ENCODE measurements at regions not wholly inside any gene's neighbourhood (a gene's known extent, or its start where the extent isn't known, plus 50 kb on each side); places are given as distances from the start of the nearest gene placed in this dataset.

GRCh38 chr2:242056785-242057184 is 187.3 kb downstream of the RTP5 start:
- no peak for DNase-seq (ENCODE audit: low read depth in 2 of 2)
- Histone ChIP-seq H3K36me3 (ENCODE audit: control insufficient read depth, insufficient read depth, low read length) (no peaks in the 10 kb centered on the region), H3K27me3 (ENCODE audit: control insufficient read depth, insufficient read depth, low read length) (peaks cover 11% of the 10 kb centered on the region), H3K27ac (ENCODE audit: insufficient read depth, low read length) (no peak overlapping the region), H3K4me3 (replicated peaks in 1 of 4; ENCODE audit: control extremely low read depth in 1 of 4, insufficient read depth in 1 of 4, low read depth in 3 of 4, low read length in 4 of 4) (no peak overlapping the region), H3K79me2 (ENCODE audit: control insufficient read depth, insufficient read depth, low read length) (no peaks in the 10 kb centered on the region), H4K20me1 (ENCODE audit: control insufficient read depth, extremely low read depth, insufficient read depth, low read length) (no peaks in the 10 kb centered on the region), H3K4me2 (ENCODE audit: extremely low read depth, insufficient read depth, low read length) (no peak overlapping the region), H3K9ac (ENCODE audit: insufficient read depth, low read length) (no peak overlapping the region), H2AFZ (ENCODE audit: low read length) (no peak overlapping the region), H3K9me3 (ENCODE audit: control insufficient read depth, insufficient read depth, low read depth, low read length) (no peaks in the 10 kb centered on the region), H3K4me1 (ENCODE audit: control insufficient read depth, extremely low read depth, insufficient read depth, low read length) (no peaks in the 10 kb centered on the region)
- TF ChIP-seq, protein P1, sequence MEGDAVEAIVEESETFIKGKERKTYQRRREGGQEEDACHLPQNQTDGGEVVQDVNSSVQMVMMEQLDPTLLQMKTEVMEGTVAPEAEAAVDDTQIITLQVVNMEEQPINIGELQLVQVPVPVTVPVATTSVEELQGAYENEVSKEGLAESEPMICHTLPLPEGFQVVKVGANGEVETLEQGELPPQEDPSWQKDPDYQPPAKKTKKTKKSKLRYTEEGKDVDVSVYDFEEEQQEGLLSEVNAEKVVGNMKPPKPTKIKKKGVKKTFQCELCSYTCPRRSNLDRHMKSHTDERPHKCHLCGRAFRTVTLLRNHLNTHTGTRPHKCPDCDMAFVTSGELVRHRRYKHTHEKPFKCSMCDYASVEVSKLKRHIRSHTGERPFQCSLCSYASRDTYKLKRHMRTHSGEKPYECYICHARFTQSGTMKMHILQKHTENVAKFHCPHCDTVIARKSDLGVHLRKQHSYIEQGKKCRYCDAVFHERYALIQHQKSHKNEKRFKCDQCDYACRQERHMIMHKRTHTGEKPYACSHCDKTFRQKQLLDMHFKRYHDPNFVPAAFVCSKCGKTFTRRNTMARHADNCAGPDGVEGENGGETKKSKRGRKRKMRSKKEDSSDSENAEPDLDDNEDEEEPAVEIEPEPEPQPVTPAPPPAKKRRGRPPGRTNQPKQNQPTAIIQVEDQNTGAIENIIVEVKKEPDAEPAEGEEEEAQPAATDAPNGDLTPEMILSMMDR (conservative IDR thresholded peaks at IDR 0.05 in 1 of 2, IDR thresholded peaks at IDR 0.05 in 1 of 2; ENCODE audit: low read depth in 1 of 2, low read length in 2 of 2) = no peak
- TF ChIP-seq EZH2 (IDR thresholded peaks at IDR 0.05; ENCODE audit: low read length, missing control alignments) = no peak

DNA sequence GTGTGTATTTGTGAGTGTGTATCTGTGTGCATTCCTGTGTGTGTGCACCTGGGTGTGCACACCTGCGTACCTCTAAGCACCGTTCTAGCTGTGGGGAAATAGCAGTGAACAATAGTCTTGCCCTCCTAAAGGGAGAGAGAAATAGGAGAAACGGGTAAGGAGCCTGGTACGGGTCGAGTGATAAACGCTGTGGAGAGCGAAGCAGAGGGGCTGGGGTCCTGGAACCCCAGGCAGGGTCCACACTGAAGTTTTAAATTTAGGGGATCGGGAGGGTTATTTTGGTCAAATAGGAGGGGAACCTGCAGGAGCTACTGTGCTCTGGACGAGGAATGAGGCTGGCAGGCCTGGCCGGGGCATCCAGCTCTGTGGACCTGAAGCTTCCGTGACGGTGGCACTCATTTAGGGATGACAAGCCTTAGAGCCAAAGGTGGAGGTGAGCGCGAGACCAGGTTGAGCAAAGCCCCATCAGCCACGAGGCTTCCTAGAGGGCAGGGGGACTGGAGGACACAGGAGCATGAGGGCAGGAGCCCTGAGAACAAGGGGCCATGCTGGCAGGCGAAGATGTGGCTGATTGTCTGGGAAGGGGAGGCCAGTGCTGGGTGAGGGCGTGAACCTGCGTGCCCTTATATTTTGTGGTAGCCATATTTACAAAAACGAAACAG is 188.0 kb downstream of the RTP5 start:
- no peak overlapping the region for H3K4me2 ChIP-seq (ENCODE audit: extremely low read depth, insufficient read depth, low read length)
- DNase-seq (ENCODE audit: low read depth in 2 of 2) = no peak
- H3K36me3 ChIP-seq (ENCODE audit: control insufficient read depth, insufficient read depth, low read length) = no peaks in the 10 kb centered on the region
- H2AFZ ChIP-seq (ENCODE audit: low read length) = no peak overlapping the region
- TF ChIP-seq, protein P1 (conservative IDR thresholded peaks at IDR 0.05 in 1 of 2, IDR thresholded peaks at IDR 0.05 in 1 of 2; ENCODE audit: low read depth in 1 of 2, low read length in 2 of 2) = no peak
- no peak for TF ChIP-seq EZH2 (IDR thresholded peaks at IDR 0.05; ENCODE audit: low read length, missing control alignments)
- peaks cover 11% of the 10 kb centered on the region for H3K27me3 ChIP-seq (ENCODE audit: control insufficient read depth, insufficient read depth, low read length)
- no peak overlapping the region for H3K27ac ChIP-seq (ENCODE audit: insufficient read depth, low read length)
- H3K4me3 ChIP-seq (replicated peaks in 1 of 4; ENCODE audit: control extremely low read depth in 1 of 4, insufficient read depth in 1 of 4, low read depth in 3 of 4, low read length in 4 of 4) = no peak overlapping the region
- H3K4me1 ChIP-seq (ENCODE audit: control insufficient read depth, extremely low read depth, insufficient read depth, low read length) = no peaks in the 10 kb centered on the region
- H3K79me2 ChIP-seq (ENCODE audit: control insufficient read depth, insufficient read depth, low read length) = no peaks in the 10 kb centered on the region
- H3K9ac ChIP-seq (ENCODE audit: insufficient read depth, low read length) = no peak overlapping the region
- H3K9me3 ChIP-seq (ENCODE audit: control insufficient read depth, insufficient read depth, low read depth, low read length) = no peaks in the 10 kb centered on the region
- no peaks in the 10 kb centered on the region for H4K20me1 ChIP-seq (ENCODE audit: control insufficient read depth, extremely low read depth, insufficient read depth, low read length)

GRCh38 chr2:242058116-242058680 is 188.7 kb downstream of the RTP5 start:
- no peaks in the 10 kb centered on the region for H3K9me3 ChIP-seq (ENCODE audit: control insufficient read depth, insufficient read depth, low read depth, low read length)
- H3K9ac ChIP-seq (ENCODE audit: insufficient read depth, low read length) = no peak overlapping the region
- no peak overlapping the region for H3K4me2 ChIP-seq (ENCODE audit: extremely low read depth, insufficient read depth, low read length)
- TF ChIP-seq EZH2 (IDR thresholded peaks at IDR 0.05; ENCODE audit: low read length, missing control alignments) = no peak
- TF ChIP-seq, protein P1 (conservative IDR thresholded peaks at IDR 0.05 in 1 of 2, IDR thresholded peaks at IDR 0.05 in 1 of 2; ENCODE audit: low read depth in 1 of 2, low read length in 2 of 2) = no peak
- no peaks in the 10 kb centered on the region for H3K79me2 ChIP-seq (ENCODE audit: control insufficient read depth, insufficient read depth, low read length)
- no peaks in the 10 kb centered on the region for H4K20me1 ChIP-seq (ENCODE audit: control insufficient read depth, extremely low read depth, insufficient read depth, low read length)
- no peak overlapping the region for H2AFZ ChIP-seq (ENCODE audit: low read length)
- no peak overlapping the region for H3K4me3 ChIP-seq (replicated peaks in 1 of 4; ENCODE audit: control extremely low read depth in 1 of 4, insufficient read depth in 1 of 4, low read depth in 3 of 4, low read length in 4 of 4)
- no peak for DNase-seq (ENCODE audit: low read depth in 2 of 2)
- H3K4me1 ChIP-seq (ENCODE audit: control insufficient read depth, extremely low read depth, insufficient read depth, low read length) = no peaks in the 10 kb centered on the region
- H3K27me3 ChIP-seq (ENCODE audit: control insufficient read depth, insufficient read depth, low read length) = peaks cover 11% of the 10 kb centered on the region
- no peak overlapping the region for H3K27ac ChIP-seq (ENCODE audit: insufficient read depth, low read length)
- no peaks in the 10 kb centered on the region for H3K36me3 ChIP-seq (ENCODE audit: control insufficient read depth, insufficient read depth, low read length)

Measured in fibroblast of lung (primary cell).